ENCODE measurements at regions not wholly inside any gene's neighbourhood (a gene's known extent, or its start where the extent isn't known, plus 50 kb on each side); places are given as distances from the start of the nearest gene placed in this dataset.

GRCh38 chr3:139764069-139764905 is 86.5 kb upstream of the NMNAT3 start:
- TF ChIP-seq CTCF (IDR thresholded peaks at IDR 0.05): no peak
- no peak for TF ChIP-seq POLR2AphosphoS5 (IDR thresholded peaks at IDR 0.05)
- TF ChIP-seq POLR2A (IDR thresholded peaks at IDR 0.05): no peak
